NK-92 treated with Interleukin-12 subunit alpha and Interleukin-12 subunit beta, amount 100 ng/mL, for 24 hours (cell line): ENCODE measurements at regions not wholly inside any gene's neighbourhood (a gene's known extent, or its start where the extent isn't known, plus 50 kb on each side); places are given as distances from the start of the nearest gene placed in this dataset.
"Not testable (repeated sequence)": the region's sequence is repeated elsewhere in the genome, so short reads cannot be mapped to it uniquely, and the experiment has no call there.

ENCODE experiments used
- DNase-seq: peaks from one replicate; lab custom pipeline; 2025; lab: John Stamatoyannopoulos, UW

GRCh38 chr12:124130691-124131591, 157.9 kb downstream of the ZNF664 start:
- no peak for DNase-seq

GRCh38 chr12:124131659-124132058, 158.6 kb downstream of the ZNF664 start:
- no peak for DNase-seq

DNA sequence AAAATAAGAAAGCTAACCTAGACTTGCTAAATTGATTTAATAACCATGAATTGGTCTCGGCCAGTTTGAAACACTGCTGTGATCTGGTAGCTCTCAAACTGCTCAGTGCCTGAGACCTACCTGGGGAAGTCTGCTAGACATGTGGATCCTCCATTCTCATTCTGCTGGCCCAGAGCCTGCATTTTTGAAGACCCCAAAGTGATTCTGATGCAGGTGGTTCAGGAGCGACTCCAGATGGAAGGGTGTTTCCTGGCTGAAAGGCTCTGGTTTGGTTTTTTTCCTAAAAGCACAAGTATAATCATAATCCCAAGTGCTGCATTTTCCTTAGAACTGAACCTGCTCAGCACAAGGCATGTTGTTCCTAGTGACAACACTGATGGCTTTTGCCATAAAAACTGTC, 159.5 kb downstream of the ZNF664 start:
- no peak for DNase-seq

DNA sequence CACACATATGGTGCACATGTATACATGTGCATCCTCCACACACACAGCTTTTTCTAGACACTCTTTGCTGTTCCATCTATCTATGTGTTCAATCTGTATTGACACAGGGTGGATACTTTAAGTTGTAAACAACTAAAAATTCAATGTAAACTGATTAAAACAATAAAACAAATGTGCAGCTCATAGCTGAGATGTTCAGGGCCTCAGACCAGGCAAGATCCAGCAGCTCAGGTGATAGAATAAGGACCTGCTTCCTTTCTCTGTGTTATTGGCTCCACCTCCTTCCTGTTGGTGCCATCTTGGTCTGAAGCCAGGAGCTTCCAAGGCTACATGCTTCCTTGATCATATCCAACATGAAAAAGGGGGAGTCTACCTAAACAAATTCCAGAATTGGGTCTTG, 158.1 kb upstream of the RFLNA start:
- DNase-seq = no peak

DNA sequence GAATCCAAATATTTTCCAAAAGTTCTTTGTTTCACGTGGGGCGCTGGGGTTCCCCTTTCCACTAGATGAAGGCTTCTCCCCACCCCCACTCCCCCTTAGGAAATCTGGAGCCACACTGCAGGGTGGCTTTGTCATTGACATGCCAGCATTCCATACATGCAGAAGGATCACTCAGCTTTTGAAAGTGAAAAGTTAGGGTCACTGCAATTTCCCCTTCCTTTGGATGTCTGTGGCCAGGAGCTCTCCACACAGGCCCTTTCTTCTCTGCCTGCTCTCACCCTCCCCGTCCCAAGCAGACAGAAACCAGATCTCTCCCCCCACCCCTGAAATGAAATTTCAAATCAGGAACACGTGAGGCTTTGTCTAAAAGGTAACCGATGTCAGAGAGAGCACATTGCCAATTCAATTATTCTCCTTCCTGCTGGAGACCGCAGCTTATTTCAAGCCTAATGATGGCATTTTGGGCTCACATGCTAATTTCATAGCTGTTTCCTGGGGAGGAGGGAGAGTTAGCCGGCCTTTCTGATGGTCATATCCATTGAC, 153.9 kb upstream of the RFLNA start:
- DNase-seq = no peak

GRCh38 chr12:124141611-124142010, 153.3 kb upstream of the RFLNA start:
- not testable (repeated sequence) for DNase-seq

GRCh38 chr12:124142395-124143035, 152.4 kb upstream of the RFLNA start:
- no peak for DNase-seq

DNA sequence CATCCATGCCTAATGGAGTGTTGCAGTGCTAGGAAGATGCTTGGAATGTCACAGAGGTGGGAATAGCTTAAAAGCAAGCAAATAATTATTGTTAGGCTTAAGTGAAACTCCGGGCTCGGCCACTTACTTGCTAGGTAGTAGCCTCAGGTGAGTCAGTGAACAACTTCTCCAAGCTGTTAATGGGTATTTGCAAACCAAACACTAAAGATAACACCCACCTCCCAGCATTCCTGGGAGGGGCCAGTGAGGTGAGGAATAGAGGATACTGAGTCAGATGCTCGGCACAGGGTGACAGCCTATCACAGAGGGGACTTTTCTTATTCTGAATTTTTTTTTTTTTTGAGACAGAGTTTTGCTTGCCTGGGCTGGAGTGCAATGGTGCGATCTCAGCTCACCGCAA, 151.2 kb upstream of the RFLNA start:
- no peak for DNase-seq

DNA sequence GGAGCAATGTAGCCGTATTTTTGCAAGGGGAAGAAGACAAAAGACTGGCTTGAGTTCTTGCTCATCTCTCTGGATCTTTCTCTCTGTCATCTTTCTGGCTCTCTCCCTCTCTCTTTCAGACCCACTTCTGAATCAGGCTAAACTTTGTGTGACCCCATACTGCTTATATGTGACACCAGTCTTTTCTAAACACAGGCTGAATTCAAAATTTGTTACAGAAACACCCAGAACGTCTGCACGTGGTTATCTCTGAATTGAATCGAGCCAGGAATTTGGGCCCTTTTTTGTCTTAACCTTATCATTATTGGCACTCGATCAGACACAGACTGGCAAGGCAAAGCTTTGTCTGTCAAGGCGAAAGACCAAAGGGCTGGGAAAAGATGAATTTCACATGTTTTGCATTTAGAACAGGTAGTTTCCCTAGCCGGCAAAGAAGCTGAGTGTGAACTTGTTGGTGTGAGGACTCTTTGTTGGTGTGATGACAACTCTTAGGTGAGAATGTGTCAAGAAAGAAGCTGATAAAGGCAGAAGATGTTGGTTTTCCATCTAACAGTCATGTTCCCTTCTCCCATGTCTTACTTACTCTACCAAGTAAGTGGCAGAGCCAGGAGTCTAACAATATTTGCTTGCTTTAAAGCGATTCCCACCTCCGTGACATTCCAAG, 150.2 kb upstream of the RFLNA start:
- DNase-seq = no peak

GRCh38 chr12:124147027-124147426, 147.9 kb upstream of the RFLNA start:
- no peak for DNase-seq

GRCh38 chr12:124147575-124147974, 147.3 kb upstream of the RFLNA start:
- no peak for DNase-seq

DNA sequence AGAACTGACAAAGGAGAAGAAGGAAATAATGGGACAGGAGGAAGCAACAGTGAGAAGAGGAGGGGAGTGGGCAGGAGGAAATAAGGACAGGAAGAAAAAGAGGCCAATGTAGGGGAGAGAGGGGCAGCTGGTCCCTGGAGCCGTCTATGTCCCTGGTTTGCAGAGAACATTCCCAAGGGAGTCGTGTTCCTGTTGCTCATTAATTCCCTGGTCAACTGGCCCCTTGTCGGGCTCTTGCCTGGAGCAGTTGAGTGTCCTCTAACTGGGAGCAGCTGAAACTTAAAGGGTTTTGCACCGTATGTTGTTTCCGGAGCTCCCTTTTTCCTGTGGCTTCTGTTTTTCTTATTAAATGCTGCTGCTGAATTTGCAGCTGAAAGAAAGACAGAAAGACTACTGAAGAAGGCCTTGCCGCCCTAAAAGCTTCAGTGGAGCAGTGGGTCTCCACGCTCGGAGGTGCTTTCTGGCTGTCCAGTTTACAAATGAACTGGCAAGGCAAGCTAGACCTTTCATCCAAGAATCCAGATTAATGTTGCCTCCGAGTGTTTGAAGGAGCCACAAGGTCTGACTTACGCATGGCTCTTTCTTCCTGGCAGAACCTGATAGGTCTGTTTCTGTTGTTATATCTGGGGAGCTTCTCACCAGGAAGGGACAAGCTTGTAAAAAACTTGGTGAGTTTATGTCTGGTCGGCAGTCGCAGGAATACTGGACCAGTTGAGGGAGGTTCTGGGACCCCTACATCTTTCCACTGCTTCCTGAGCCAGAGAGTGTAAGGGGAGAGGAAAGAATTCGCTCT, 146.2 kb upstream of the RFLNA start:
- DNase-seq = no peak

DNA sequence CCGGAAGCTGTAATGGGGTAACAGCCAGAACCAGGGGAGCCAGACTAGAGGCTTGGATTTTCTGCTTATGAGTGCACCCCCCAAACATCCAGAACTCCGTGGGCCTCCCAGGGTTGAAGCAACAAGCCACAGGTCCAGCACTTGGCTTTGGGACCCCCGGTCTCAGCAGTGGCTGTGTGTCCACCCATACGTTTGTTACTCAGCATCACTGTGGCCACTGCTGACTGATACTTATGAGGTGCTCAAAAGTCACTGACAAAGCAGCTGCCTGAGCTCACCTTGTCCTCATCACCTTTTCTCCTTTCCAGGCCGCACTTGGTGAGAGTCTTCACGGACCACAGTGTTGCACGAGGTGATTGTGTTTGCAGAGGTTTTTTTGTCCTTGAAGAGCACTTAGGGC, 145.6 kb upstream of the RFLNA start:
- DNase-seq = no peak

DNA sequence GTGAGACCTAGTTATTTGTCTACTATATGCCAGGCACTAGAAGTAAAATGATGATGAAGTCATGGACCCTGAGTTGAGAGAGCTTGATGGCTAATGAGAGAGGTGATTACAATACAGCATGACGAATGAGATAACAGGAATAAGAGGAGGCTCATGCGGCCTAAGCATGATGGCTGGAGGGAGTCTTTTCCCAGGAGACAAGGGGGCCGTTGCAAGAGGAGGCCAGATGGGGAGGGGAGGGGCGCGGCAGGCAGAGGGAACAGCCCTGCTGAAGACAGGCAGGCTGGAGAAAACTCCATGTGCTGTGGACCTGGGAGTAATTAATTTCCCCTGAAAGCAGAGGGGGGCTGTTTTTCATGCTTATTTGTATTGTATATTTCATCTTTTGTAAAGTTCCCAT, 144.7 kb upstream of the RFLNA start:
- no peak for DNase-seq

DNA sequence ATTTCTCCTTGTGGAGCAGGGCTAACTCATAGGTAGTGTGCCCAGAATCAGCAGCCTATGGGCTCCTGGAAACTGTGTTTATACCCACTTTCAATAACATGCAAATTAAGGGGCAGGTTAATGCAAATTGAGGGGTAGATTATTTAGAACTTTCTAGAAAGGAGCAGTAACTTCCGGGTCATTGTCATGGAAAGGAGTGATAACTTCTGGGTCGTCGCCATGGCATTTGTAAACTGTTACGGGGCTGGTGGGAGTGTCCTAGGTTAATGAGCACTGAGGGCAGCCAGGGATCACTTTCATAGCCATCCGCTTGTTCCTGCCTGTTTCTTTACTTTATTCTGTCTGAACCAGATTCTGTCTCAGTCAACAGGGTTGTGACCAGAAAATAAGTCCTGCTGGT, 143.3 kb upstream of the RFLNA start:
- DNase-seq = no peak

GRCh38 chr12:124152731-124153130, 142.2 kb upstream of the RFLNA start:
- no peak for DNase-seq

GRCh38 chr12:124153392-124153791, 141.5 kb upstream of the RFLNA start:
- DNase-seq = no peak

- DNase-seq = no peak
Observed at GRCh38 chr12:124157406-124157805, 137.5 kb upstream of the RFLNA start.

GRCh38 chr12:124159655-124160054, 135.2 kb upstream of the RFLNA start:
- no peak for DNase-seq

- no peak for DNase-seq
Observed at GRCh38 chr12:124160097-124160756, 134.7 kb upstream of the RFLNA start.

GRCh38 chr12:124161402-124161801, 133.5 kb upstream of the RFLNA start:
- DNase-seq = not testable (repeated sequence)
